VCaP (cell line): ENCODE measurements at regions not wholly inside any gene's neighbourhood (a gene's known extent, or its start where the extent isn't known, plus 50 kb on each side); places are given as distances from the start of the nearest gene placed in this dataset.

ENCODE experiments used
- H3K27ac ChIP-seq: fragments of 450-650 bp; 2 replicates; pipeline ENCODE4 v1.5.1; 2017
- TF ChIP-seq, protein P1 (sequence below): fragments of 450-650 bp; conservative IDR thresholded peaks from 2 replicates; pipeline ENCODE4 v1.5.1; 2017; ENCODE audit warnings: mild to moderate bottlenecking, moderate library complexity

- TF ChIP-seq, protein P1, sequence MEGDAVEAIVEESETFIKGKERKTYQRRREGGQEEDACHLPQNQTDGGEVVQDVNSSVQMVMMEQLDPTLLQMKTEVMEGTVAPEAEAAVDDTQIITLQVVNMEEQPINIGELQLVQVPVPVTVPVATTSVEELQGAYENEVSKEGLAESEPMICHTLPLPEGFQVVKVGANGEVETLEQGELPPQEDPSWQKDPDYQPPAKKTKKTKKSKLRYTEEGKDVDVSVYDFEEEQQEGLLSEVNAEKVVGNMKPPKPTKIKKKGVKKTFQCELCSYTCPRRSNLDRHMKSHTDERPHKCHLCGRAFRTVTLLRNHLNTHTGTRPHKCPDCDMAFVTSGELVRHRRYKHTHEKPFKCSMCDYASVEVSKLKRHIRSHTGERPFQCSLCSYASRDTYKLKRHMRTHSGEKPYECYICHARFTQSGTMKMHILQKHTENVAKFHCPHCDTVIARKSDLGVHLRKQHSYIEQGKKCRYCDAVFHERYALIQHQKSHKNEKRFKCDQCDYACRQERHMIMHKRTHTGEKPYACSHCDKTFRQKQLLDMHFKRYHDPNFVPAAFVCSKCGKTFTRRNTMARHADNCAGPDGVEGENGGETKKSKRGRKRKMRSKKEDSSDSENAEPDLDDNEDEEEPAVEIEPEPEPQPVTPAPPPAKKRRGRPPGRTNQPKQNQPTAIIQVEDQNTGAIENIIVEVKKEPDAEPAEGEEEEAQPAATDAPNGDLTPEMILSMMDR: no peak
Observed at GRCh38 chr18:33849731-33850130, 271.7 kb downstream of the ASXL3 start.

DNA sequence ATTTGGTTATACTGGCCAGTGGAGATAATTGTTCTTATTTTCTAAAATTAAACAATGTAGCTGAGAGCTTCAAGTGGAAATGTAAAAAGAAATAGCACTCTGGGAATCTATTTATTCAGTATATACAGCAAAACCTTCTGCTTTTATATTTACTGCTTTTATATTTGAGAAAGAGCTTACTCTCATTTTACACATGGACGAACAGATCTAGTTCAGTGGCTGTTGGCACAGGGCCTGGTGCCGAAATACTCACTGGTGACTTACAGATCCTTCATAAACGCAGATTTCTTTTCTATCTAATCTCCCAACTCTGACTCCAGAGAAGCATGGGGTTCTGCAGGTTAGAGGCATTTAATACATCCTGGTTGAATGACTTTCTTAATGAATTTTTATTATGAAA is 266.2 kb downstream of the ASXL3 start:
- TF ChIP-seq, protein P1: no peak
- H3K27ac ChIP-seq: peak overlapping the region; percentile 31

More at GRCh38 chr18:33849731-33850130, 271.7 kb downstream of the ASXL3 start:
- H3K27ac ChIP-seq: no peak overlapping the region

DNA sequence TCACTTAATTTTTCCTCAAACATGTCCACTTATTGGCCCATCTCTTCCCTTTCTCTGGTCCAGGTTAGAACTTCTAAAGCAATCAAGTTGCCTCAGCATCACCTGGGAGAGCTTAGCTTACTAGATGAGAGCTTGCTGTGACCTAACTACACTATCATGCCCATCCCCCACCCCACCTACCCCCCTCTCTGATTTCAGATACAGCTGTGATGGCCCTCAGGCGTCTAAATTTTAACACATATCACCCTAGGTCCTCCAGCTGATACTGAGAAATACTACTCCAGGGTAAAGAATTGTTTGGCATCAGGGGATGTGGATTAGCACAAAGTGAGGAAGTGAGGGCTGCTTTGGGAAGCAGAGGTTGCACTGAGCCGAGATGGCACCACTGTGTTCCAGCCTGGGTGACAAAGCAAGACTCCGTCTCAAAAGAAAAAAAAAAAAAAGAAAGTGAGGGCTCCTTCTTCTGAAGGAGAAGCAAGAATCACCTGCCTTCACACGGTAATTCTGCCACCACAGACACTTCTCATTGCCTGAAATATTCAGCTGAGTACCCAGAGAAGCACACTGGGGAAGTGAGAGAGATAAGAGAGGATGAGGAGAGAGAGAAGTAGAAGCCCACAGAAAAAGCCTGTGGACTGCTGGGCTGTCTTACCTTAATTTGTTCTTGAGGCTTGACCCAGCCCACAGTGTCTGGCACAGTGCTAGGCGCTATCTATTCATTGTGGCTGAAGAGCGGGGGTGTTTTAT is 263.4 kb downstream of the ASXL3 start:
- TF ChIP-seq, protein P1: no peak

GRCh38 chr18:33840212-33840593 is 262.2 kb downstream of the ASXL3 start:
- H3K27ac ChIP-seq: peak overlapping the region; percentile 77
- TF ChIP-seq, protein P1: no peak

More for the DNA sequence above, 263.4 kb downstream of the ASXL3 start:
- H3K27ac ChIP-seq: peak overlapping the region; percentile 77

- H3K27ac ChIP-seq: peak overlapping the region; percentile 77
- TF ChIP-seq, protein P1: peak; percentile 88
Observed at GRCh38 chr18:33839452-33840211, 261.6 kb downstream of the ASXL3 start.

- H3K27ac ChIP-seq: no peak overlapping the region
- TF ChIP-seq, protein P1: no peak
Observed at GRCh38 chr18:33838054-33838453, 260.0 kb downstream of the ASXL3 start.

DNA sequence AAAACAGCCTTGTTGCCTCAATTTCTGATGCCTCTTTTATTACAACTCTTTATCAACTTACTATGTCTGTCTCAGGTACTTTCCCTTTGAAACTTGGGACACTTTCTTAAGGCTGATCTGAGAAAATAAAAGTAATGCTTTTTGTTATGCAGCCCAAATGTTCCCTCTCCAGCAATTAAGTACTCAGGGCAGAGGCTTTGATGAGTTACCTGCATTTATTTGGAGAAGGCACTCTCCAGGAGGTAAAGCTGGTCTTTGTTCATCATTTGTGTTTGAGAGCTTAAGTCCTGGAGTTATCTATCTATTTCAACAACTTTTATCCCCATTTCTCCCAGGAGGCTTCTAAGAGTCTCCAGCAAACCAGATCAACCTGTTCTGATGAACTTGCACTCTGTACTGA is 259.2 kb downstream of the ASXL3 start:
- H3K27ac ChIP-seq: no peak overlapping the region

More for the DNA sequence above, 259.2 kb downstream of the ASXL3 start:
- TF ChIP-seq, protein P1: no peak
